ENCODE measurements at regions not wholly inside any gene's neighbourhood (a gene's known extent, or its start where the extent isn't known, plus 50 kb on each side); places are given as distances from the start of the nearest gene placed in this dataset.

- no peak overlapping the region for H3K4me2 ChIP-seq (ENCODE audit: low read length)
- DNase-seq (ENCODE audit: low read depth, low spot score) (no peak), ATAC-seq (no peak)
- H2AFZ ChIP-seq (ENCODE audit: low read depth, low read length, poor library complexity, severe bottlenecking) = no peak overlapping the region
- H3K79me2 ChIP-seq (ENCODE audit: insufficient read depth, low read length) = no peaks in the 10 kb centered on the region
- no peak for TF ChIP-seq ZNF274 (IDR thresholded peaks at IDR 0.05; ENCODE audit: low read depth, low read length)
- no peak for TF ChIP-seq ZFX (IDR thresholded peaks at IDR 0.05)
- TF ChIP-seq, protein P1, sequence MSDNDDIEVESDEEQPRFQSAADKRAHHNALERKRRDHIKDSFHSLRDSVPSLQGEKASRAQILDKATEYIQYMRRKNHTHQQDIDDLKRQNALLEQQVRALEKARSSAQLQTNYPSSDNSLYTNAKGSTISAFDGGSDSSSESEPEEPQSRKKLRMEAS (IDR thresholded peaks at IDR 0.05) = no peak
- no peak for TF ChIP-seq SRF (IDR thresholded peaks at IDR 0.05; ENCODE audit: low read depth)
- TF ChIP-seq JUND (IDR thresholded peaks at IDR 0.05) = no peak
- TF ChIP-seq YY1 (IDR thresholded peaks at IDR 0.05; ENCODE audit: extremely low read depth, insufficient replicate concordance, low read depth, low read length) = no peak
- no peak for TF ChIP-seq CTCF (IDR thresholded peaks at IDR 0.05 in 2 of 3, conservative IDR thresholded peaks at IDR 0.05 in 1 of 3; ENCODE audit: borderline replicate concordance in 1 of 3, insufficient read depth in 1 of 3, low read depth in 2 of 3, low read length in 2 of 3)
- no peak for TF ChIP-seq EGR1 (IDR thresholded peaks at IDR 0.05; ENCODE audit: low read depth)
- no peak for TF ChIP-seq EZH2 (IDR thresholded peaks at IDR 0.05)
- no peak for TF ChIP-seq CBX3 (IDR thresholded peaks at IDR 0.05; ENCODE audit: low read depth)
- no peak for TF ChIP-seq SIN3A (IDR thresholded peaks at IDR 0.05; ENCODE audit: low read depth)
- no peak overlapping the region for H3K9ac ChIP-seq (ENCODE audit: low read length)
- no peaks in the 10 kb centered on the region for H3K9me3 ChIP-seq (ENCODE audit: control insufficient read depth in 1 of 2, insufficient read depth in 1 of 2, low read depth in 1 of 2, low read length in 2 of 2)
- ChIA-PET RAD21 (ENCODE audit: low non-redundant PET in 1 of 2, low total read pairs in 2 of 2, uncharacterized antibody in 2 of 2, unreplicated experiment in 2 of 2) (no interaction called here), CTCF (no interaction called here), POLR2A (no interaction called here)
- no peak overlapping the region for H3K27ac ChIP-seq (ENCODE audit: low read depth, low read length)
- H3K36me3 ChIP-seq (ENCODE audit: control insufficient read depth in 1 of 2, insufficient read depth in 2 of 2, low read length in 2 of 2) = no peaks in the 10 kb centered on the region
- intact Hi-C loops (cut with micrococcal nuclease) = no loop called here
- no TSS peak for BruUV-seq (replicated peaks)
- no peaks in the 10 kb centered on the region for H3K4me1 ChIP-seq (ENCODE audit: control insufficient read depth in 1 of 2, insufficient read depth in 2 of 2, low read length in 2 of 2)
- H3K27me3 ChIP-seq (ENCODE audit: insufficient read depth, low read length) = no peaks in the 10 kb centered on the region
- no peaks in the 10 kb centered on the region; the same call in 1 of the 2 replicates for H4K20me1 ChIP-seq (ENCODE audit: insufficient read depth)
- no peak overlapping the region for H3K4me3 ChIP-seq (replicated peaks in 1 of 2; ENCODE audit: low read depth in 1 of 2, low read length in 2 of 2)
- H3K9me2 ChIP-seq (ENCODE audit: insufficient read depth) = no peaks in the 10 kb centered on the region
Measured at GRCh38 chr13:103859952-103860351, 793.7 kb upstream of the SLC10A2 start.

Data from HCT116 (cell line).